Lower leg skin (tissue), 3 donors: ENCODE measurements at regions not wholly inside any gene's neighbourhood (a gene's known extent, or its start where the extent isn't known, plus 50 kb on each side); places are given as distances from the start of the nearest gene placed in this dataset.

ENCODE experiments used
- CTCF ChIP-seq, 3 donors: fragments of 450-650 bp; IDR thresholded peaks; one replicate each; pipeline ENCODE4 v1.5.1; 2016; ENCODE audit warnings: antibody characterized with exemption in 3 of 3, mild to moderate bottlenecking in 3 of 3, moderate library complexity in 2 of 3
- POLR2A ChIP-seq, 2 donors: fragments of 450-650 bp; IDR thresholded peaks; one replicate each; pipeline ENCODE4 v1.6.1; 2016 to 2017; ENCODE audit warnings: antibody characterized with exemption in 2 of 2, mild to moderate bottlenecking in 1 of 2, moderate library complexity in 1 of 2

GRCh38 chr1:114286960-114287359 is 133.3 kb upstream of the SYT6 start:
- no peak for TF ChIP-seq CTCF (IDR thresholded peaks at IDR 0.05)
- no peak for TF ChIP-seq POLR2A (IDR thresholded peaks at IDR 0.05)
